GM12872 (cell line): ENCODE measurements at regions not wholly inside any gene's neighbourhood (a gene's known extent, or its start where the extent isn't known, plus 50 kb on each side); places are given as distances from the start of the nearest gene placed in this dataset.

ENCODE experiments used
- TF ChIP-seq, protein P1 (sequence below): IDR thresholded peaks from 3 replicates; pipeline ENCODE4 v1.5.1; 2011; ENCODE audit warnings: low read depth, mild to moderate bottlenecking, low read length, moderate library complexity; ENCODE audit not compliant: insufficient read depth

DNA sequence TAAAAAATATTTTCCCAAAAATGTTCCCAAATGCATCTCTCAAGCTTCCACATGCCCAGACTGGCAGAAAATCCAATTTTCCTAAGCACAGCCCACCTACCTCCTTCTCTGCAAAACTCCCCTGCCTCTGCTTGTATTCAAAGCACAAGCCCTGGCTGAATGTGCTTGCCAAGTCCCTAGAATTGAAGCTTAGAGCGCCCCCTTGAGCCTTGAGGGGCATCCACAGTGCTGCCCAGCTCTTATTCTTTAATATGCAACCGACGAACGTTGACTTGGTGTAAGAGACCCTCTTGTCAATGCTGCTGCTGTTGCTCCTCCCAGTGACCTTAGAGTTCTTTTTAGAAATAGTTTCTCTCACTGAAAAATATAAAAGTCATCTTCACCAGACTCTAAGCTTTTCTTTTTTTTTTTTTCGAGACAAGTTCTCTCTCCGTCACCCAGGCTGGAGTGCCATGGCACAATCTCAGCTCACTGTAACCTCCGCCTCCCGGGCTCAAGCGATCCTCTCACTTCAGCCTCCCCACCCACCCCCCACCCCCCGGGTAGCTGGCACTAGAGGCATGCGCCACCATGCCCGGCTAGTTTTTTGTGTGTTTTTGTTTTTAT is 63.5 kb upstream of the CAPRIN1 start:
- TF ChIP-seq, protein P1, sequence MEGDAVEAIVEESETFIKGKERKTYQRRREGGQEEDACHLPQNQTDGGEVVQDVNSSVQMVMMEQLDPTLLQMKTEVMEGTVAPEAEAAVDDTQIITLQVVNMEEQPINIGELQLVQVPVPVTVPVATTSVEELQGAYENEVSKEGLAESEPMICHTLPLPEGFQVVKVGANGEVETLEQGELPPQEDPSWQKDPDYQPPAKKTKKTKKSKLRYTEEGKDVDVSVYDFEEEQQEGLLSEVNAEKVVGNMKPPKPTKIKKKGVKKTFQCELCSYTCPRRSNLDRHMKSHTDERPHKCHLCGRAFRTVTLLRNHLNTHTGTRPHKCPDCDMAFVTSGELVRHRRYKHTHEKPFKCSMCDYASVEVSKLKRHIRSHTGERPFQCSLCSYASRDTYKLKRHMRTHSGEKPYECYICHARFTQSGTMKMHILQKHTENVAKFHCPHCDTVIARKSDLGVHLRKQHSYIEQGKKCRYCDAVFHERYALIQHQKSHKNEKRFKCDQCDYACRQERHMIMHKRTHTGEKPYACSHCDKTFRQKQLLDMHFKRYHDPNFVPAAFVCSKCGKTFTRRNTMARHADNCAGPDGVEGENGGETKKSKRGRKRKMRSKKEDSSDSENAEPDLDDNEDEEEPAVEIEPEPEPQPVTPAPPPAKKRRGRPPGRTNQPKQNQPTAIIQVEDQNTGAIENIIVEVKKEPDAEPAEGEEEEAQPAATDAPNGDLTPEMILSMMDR: peak; percentile 87

DNA sequence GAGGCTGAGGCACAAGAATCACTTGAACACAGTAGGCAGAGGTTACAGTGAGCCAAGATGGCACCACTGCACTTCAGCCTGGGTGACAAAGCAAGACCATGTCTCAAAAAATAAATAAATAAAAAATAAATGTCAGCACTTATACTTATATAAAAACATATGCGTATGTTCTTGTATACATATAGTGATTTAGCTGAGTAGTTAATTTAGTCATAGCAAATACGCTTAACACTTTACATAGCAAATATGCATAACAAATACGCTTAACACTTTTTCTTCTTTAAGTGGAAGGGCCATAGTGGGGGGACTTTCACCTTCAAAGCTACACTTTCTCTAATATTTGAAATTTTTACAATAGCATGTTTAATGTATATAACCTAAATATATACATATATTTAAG is 64.0 kb upstream of the CAPRIN1 start:
- TF ChIP-seq, protein P1: no peak

DNA sequence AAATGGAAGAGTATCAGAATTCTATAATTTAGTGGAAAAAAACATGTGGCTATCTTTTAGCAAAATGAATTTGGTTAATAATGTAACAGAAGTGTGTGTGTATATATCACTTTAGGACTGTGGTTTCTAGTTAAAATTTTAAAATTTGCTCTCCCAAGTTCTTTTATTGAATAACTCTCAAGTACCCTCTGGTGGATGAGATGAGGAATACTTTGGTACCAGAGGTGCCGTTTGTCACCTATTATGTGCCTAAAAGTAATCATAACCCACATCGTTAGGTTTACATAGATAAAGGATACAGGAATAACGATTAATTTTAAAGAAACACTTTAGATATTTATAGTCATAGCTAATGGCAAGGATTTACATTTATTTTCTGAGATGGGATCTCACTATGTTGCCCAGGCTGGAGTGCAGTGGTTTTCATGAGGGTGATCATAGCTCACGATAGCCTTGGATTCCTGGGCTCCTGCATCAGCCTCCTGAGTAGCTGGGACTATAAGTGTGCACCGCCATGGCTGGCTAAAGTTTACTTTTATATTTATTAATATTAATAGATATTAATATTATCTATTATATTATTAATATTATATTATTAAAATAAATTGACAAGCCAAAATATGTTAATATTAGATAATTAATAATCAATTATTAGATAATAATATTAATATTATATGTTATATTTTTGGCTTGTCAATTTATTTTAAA is 66.7 kb upstream of the CAPRIN1 start:
- TF ChIP-seq, protein P1: peak; percentile 20; the same call in 2 of the 3 replicates

DNA sequence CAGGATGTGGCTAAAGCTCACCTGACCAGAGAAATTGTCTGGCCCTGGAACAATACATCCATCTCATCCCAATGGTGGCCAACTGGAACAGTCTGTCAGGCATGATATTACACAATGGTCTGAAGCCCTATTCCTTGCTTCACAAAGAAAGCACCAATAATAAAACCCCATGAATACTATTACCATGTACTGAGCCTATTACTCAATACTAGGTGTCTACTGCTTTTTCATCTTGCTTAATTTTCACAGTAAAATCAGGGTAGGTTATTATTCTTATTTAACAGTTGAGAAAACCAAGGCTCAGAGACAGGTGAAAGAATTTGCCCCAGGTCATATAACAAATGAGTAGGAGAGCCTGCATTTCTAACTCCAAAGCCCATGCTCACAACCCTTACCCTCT is 68.9 kb upstream of the CAPRIN1 start:
- TF ChIP-seq, protein P1: no peak

DNA sequence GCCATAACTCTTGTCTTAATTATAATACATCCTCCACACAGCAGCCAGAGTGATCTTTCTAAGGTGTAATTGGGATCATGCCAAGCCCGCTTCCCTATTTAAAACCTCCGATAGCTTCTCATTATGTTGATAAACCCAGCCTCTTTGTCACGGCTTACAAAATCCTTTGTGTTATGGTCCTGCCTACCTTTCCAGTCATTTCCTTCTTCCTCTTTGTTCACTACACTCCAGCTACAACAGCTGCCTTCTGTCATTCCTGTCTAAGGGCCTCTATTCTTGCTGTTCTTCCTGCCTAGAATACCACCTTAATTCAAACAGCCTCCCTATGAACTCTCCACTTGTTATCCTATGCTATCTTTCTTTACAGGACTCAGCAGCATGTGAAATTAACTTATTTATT is 70.6 kb upstream of the CAPRIN1 start:
- TF ChIP-seq, protein P1: no peak

DNA sequence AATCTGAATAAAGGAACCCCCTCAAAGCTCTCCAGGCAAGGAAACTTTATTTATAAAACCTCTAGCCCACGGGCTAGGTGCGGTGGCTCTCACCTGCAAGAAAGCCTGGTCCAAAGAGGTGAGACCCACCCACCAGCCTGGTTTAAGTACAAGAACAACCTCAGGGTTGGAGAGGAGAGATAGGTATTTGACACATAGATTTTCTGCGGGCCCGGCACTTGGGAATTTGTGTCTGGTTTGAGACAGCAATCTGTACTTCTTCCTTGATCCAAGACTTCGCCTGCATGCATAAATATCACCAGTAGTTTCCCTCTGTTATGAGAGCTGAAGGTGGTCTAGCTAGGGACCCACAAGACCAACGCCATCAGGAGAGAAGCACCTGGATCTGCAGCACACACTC is 73.2 kb upstream of the CAPRIN1 start:
- TF ChIP-seq, protein P1: no peak

DNA sequence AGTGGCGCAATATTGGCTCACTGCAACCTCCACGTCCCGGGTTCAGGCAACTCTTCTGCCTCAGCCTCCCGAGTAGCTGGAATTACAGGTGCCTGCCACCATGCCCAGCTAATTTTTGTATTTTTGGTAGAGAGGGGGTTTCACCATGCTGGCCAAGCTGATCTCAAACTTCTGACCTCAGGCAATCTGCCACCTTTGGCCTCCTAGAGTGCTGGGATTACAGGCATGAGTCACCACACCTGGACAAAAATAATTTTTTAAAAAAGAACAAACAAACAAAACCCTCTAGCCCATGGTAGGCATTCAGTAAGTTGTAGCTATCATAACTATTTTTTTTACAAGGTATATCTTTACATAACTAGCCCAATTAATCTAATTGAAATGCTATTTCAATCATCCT is 73.9 kb upstream of the CAPRIN1 start:
- TF ChIP-seq, protein P1: no peak
